ENCODE measurements at regions not wholly inside any gene's neighbourhood (a gene's known extent, or its start where the extent isn't known, plus 50 kb on each side); places are given as distances from the start of the nearest gene placed in this dataset.

- TF ChIP-seq FOS (IDR thresholded peaks at IDR 0.05; ENCODE audit: low read depth, low read length) (no peak), CTCF (conservative IDR thresholded peaks at IDR 0.05; ENCODE audit: low read depth, low read length) (no peak), MXI1 (IDR thresholded peaks at IDR 0.05; ENCODE audit: borderline replicate concordance, low read depth, low read length) (no peak), RCOR1 (IDR thresholded peaks at IDR 0.05; ENCODE audit: insufficient replicate concordance, low read length) (no peak), POLR2A (IDR thresholded peaks at IDR 0.05; ENCODE audit: low read depth, low read length) (no peak), BHLHE40 (IDR thresholded peaks at IDR 0.05; ENCODE audit: low read depth, low read length) (no peak), RFX5 (IDR thresholded peaks at IDR 0.05; ENCODE audit: low read depth, low read length) (no peak)
Observed at GRCh38 chr3:31434819-31435218, 97.9 kb upstream of the STT3B start.

Measured in IMR-90 (cell line).